ENCODE measurements at regions not wholly inside any gene's neighbourhood (a gene's known extent, or its start where the extent isn't known, plus 50 kb on each side); places are given as distances from the start of the nearest gene placed in this dataset.
"Not testable (repeated sequence)": the region's sequence is repeated elsewhere in the genome, so short reads cannot be mapped to it uniquely, and the experiment has no call there.

DNA sequence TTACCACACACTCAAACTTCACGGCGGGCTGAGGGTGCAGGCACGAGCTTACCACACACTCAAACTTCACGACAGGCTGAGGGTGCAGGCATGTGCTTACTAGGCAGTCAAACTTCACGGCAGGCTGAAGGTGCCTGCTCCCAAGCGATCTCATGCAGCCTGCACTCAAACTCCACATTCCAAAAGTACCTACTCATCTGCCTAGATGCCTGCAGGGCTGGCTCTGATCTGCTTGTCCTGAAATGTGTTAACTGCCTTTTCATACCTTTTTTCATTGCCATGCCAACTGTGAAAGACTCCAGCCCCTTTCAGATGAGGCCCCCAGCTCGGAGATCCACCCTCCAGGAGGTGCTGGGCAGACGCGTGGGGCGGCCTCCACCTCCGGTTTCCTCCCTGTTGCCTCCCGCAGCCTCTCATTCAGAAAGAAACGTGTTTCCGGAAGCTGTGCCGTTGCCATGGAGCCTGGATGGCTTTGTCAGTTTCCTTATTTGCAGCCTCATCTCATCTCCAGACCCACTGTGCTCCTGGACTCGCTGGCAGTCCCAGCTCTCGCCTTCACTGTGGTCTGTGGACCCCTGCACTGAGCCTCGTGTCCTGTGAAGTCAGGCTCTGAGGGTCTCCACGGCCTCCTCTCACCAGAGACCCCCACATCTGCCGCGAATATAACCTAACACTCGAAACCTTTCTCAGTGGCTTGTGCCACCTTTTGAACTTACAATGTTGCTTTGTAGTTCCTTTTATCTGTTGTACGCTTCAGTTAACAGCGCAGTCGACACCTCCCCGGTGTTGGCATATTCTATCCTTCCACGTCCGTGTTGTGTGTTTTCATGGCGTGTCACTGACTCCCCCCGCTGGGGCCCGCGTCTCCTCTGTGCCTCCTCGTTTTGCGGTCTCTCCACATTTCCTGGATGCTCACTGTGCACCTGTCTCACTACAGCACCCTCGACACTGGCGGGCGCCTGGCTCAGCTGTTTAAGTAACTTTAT, 106.1 kb upstream of the ALKAL2 start:
- DNase-seq = peak; percentile 92 to 96

DNA sequence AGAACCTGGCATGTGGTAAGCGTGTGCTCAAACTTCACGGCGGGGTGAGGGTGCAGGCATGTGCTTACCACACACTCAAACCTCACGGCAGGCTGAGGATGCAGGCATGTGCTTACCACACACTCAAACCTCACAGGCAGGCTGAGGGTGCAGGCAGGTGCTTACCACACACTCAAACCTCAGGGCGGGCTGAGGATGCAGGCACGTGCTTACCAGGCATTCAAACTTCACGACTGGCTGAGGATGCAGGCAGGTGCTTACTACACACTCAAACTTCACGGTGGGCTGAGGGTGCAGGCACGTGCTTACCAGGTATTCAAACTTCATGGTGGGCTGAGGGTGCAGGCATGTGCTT, 105.0 kb upstream of the ALKAL2 start:
- no peak for DNase-seq

DNA sequence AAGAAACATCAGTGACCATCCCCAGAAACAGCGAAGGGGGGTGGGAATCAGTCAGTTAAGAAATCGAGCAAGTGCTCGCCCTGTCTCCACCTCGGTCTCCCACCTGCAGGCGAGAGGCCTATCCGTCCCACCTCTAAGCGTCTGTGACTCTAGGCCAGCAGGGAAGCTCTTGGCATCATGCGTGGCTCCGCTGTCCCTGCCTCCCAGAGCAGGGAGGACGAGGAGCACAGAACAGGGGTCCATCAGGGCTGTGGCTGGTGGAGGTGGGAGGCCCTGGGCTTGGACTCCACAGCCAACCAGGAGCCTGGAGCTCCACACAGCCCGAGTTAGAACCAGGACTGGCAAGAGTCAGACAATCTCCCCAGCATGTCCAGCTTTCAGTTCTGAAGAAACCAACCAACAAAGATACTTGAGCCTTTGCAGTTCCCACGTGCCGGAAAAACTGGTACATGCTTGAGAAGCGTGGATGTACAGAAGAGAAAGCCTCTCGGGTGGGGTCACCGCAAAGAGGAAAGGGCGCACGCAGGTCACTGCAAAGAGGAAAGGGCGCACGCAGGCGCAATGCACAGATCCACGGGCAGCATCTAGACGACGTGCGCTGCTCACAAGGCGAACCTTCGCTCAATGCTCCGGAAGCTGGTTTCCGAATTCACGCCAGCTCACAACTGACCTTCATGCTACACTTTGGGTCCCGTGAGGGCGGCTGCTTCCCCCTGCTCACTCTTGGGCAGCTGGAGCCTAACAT, 104.5 kb upstream of the ALKAL2 start:
- DNase-seq = no peak

DNA sequence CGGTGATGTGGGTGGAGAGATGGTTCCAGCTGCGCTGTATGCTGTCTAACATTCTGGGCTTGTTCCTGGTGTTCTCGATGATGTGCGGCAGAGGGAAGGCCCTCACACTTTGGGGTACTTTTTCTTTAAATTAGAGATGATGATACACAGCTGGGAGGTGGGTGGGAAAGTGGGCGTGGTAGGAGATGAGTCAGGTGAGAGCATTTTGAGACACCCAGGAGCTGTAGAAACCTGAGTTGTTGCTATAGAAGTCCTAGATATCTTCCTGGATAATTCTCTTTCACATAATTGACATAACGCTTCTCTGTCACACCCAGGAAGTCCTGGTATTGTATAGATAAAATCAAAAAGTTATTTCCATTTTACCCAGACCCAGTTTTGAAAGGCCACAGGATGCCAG, 103.8 kb upstream of the ALKAL2 start:
- DNase-seq = no peak

DNA sequence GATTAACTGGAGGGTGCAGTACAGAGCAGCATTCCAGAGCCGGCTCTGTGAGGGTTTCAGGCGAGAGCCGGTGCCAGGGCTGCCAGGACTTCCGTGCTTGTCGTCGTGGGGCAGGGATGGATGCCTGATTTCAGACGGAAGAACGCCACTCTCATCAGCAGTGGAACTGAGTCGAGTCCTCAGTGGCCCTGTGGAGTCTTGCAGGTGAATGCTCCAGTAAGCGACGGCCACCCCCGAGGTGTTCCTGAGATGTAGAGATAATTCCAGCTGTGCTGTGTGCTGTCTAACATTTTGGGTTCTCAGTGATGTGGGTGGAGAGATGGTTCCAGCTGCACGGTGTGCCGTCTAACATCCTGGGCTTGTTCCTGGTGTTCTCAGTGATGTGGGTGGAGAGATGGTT, 103.1 kb upstream of the ALKAL2 start:
- no peak for DNase-seq

DNA sequence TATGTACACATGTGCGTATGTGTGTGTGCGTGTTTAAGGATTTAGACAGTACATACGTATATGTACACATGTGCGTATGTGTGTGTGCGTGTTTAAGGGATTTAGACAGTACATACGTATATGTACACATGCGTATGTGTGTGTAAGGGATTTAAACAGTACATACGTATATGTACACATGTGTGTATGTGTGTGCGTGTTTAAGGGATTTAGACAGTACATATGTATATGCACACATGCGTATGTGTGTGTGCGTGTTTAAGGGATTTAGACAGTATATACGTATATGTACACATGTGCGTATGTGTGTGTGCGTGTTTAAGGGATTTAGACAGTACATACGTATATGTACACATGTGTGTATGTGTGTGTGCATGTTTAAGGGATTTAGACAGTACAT, 102.1 kb upstream of the ALKAL2 start:
- DNase-seq = not testable (repeated sequence)

DNA sequence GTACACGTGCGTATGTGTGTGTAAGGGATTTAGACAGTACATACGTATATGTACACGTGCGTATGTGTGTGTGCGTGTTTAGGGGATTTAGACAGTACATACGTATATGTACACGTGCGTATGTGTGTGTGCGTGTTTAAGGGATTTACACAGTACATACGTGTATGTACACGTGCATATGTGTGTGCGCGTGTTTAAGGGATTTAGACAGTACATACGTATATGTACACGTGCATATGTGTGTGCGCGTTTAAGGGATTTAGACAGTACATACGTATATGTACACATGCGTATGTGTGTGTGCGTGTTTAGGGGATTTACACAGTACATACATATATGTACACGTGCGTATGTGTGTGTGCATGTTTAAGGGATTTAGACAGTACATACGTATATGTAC, 100.9 kb upstream of the ALKAL2 start:
- DNase-seq = not testable (repeated sequence)

DNA sequence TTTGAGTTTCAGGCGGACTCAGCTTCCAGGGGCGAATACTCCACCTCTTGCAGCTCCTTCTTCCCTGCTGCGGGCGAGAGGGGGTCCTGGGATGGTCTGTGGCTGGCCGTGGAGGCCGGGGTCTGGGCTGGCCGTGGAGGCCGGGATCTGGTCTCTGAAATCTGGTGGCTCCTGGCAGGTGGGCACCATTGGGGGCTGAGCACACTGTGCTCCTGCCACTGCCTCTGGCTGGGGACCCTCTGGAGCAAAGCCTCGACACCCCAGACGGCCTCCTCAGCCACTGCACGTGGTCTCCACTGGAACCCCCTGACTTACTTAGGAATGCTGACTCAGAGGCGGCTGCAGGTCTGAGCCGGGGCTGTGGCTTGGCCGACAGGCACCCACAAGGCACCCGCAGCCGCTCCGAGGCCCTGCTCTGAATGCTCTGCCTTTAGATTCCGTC, 100.1 kb upstream of the ALKAL2 start:
- no peak for DNase-seq

DNA sequence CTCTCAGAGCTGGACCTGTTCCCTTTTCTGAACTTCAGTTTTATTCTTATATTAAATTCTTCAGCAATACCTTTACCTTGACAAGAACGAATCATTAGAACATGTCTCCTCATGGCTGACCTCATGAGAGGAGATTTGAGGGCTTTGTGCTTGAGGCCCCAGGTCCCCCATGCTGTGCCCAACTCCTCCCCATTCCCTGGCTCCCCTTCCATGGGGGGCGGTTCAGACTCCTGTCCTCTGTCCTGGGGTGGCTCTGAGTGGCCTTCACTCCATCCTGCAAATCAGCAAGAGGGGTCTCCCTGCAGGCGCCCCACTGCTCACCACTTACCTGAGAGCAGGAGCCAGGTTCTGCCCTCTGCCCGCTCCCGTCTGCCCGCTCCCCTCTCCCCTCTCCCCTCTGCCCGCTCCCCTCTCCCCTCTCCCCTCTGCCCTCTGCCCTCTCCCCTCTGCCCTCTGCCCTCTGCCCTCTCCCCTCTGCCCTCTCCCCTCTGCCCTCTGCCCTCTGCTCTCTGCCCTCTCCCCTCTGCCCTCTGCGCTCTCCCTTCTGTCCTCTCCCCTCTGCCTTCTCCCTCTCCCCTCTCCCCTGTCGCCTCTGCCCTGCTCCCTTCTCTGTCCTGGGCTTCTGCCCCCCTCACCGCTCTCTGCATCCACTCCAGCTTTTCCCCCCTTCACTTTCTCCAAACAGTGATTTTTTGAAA, 98.7 kb upstream of the ALKAL2 start:
- DNase-seq = no peak

DNA sequence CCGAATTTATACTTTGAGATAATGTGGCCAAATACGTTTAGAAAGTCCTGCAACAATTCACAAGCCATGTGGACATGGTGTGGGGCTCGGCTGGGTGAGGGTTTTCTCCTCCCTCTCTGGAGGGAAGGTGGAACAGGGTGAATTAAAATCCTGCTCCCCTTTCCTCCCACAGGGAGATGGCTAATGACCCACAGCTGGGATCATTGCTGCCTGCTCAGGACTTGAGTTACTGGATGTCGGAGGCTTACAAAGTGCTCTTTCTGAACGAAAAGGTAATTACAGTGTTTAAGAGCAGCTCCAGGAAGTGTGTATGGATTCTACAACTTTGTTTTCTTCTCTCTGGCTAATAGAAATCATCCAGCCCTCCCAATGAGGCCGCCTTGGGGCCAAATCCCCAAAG, 97.9 kb upstream of the ALKAL2 start:
- DNase-seq = no peak

DNA sequence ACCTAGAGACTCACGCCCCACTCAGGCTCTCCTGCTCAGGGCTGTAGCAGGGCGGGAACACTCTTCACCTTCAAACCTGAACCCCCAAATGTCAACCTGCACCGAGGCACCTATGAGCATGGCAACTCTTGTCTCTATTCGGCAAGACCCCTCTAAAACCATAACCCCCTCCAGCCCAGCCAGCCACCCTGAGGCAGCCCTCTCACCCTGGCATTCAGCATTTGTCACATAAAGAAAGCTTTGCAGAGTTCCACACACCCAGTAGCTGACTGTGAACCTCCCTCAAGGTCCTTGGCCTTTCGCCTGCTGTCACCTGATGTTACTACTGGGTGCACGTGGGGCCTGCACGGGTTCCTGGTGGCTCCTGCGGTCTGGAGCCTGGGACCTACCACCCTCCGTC, 97.2 kb upstream of the ALKAL2 start:
- no peak for DNase-seq

DNA sequence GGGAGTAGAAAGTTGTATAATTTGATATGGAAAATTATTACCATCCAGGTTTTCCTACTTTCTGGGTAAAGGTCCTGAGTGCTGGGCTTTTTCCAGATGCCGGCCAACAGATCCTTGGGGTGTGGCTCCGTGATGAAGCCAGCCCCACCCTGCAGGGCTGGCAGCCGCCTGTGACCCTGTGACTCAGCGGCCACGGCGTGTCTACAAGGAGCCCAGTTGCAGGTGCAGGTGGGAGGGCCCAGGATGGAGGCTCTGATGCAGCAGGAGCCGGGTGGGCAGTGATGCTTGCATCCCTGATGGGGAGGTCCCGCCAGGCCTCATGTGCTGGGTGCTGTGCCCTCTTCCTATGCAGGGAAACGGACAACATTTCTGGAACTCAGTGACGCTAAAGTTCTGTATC, 96.0 kb upstream of the ALKAL2 start:
- DNase-seq = no peak

DNA sequence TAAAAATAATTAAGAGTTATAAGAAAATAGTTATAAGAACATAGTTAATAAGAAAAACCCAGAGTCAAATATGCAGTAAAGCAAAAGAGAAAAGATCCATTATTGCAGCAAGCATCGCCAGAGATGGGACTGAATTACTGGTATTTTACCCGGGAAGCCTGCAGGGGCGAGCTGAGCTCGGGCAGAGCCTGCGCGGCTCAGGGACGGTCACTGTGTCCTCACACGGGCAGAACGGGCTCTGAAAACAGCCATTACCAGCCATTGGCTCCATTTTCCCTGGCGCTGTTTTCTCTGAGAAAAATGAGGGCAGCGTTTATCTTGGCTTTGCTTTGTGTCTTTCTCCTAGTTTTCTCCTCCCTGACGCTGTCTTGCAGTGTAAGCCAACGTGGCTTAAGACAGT, 95.3 kb upstream of the ALKAL2 start:
- DNase-seq = no peak

DNA sequence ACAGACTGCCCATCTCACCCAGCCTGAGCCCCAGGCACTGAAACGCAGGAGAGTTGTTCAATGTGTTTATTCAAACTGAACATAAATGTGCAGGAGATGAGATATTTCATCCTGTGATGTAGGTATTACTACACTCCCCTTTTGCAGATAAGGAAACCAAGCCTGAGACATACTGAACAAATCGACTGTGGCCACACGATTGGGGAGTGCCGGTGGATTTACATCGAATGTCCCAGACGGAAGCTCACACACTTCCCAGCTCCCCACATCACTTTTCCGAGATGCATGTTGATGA, 94.8 kb upstream of the ALKAL2 start:
- no peak for DNase-seq

DNA sequence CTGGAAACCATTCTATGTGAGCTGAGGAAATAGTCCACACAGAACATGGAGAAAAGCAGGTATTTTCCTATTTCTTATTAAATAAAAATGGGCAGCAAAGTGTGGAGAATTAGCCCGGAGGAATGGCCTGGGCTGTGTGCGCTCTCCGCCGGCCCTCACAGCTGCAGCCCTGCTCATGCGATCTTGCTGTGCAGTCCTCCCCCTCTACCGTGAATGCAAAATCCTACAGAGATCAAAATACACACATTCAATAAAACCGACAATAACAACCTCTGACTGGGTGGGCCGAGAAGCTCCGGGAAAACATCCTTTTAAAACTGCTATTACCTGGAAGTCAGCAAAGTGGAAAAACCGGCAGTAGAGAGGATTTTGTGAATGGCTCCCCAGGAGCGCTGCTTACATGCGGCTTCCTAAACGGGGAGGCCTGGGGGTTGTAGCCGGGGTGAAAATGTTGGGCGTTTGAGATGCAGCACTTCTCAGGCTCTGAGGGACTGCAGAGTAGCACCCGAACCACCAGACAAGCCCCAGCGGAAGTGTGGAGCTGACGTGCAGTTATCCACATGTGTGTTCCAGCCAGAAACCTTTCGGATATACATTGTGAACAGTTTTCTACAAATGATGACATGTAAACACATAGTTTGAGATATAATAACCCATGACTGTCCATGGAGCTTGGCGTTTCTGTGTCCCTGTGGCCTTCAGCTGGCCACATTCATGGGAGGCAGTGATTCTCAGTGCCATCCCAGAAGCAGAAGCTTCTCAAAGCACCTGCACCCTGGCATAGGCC, 94.2 kb upstream of the ALKAL2 start:
- DNase-seq = no peak

DNA sequence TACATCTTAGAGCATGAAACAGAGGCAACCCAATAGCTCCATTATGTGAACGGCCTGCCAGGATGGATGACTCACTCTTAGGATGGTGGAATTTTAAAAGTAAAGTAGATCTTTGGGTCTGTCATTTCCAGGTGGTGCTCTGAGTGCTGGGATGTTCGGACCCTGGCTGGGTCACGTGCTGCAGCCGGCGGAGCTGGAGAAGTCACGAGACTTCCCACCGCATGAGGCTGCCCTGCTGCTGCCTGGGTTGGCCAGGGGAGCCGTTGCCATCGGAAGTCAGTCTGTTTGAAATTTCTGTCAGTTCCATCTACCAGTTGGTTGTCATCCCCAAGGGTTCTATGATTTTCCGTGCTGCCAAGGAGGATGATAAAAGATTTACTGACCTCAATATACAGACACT, 93.3 kb upstream of the ALKAL2 start:
- no peak for DNase-seq

DNA sequence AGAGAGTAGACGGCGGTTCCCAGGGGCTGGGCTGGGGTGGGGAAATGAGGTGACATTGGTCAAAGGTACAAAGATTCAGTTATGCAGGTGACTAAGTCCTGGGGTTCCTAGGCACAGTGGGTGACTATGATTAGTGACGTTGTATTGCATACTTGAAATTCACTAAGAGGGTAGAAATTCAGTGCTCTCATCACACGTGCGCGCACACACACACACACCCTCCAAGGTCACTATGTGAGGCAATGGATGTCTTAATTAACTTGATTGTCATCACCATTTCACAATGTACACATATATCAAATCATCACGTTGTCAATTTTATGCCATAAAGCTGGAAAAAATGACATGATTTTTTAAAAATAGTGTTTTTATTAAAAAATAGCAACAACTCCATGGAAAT, 92.9 kb upstream of the ALKAL2 start:
- no peak for DNase-seq

DNA sequence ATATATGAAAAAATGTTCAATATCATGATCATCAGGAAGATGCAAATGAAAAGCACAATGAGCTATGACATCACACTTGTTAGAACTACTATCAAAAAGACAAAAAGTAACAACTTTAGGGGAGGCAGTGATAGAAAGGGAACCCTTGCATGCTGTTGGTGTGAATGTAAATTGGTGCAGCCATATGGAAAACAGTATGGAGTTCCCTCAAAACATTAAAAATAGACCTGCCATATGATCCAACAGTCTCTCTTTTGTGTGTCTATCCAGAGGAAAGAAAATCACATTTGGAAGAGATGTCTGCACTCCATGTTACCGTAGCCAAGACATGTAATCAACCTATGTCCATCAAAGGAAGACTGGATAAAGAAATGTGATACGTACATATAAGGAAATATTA, 92.3 kb upstream of the ALKAL2 start:
- DNase-seq = no peak

DNA sequence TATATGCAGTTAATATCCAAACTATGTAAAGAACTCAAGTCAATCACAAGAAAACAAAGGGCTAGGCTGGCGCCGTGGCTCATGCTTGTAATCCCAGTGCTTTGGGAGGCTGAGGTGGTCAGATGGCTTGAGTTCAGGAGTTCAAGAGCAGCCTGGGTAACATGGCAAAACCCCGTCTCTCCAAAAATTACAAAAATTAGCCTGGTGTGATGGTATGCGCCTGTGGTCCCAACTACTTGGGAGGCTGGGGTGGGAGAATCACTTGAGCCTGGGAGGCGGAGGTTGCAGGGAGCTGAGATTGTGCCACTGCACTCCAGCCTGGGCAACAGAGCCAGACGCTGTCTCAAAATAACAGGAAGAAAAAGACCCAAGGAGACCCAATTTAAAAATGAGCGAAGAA, 91.9 kb upstream of the ALKAL2 start:
- DNase-seq = no peak

DNA sequence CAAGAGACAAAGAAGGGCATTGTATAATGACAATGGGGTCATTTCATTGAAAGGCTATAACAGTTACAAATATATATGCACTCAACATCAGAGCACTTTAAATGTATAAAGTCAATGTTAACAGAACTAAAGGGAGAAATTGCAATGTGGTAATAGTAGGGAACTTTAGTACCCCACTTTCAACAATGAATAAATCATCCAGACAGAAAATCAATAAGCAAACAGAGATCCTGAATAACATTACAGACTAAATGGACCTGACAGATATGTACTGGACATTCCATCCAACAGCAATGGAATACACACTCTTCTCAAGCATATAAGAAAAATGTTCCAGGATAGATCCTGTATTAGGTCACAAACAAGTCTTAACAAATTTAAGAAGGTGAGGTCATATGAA, 90.5 kb upstream of the ALKAL2 start:
- DNase-seq = no peak

DNA sequence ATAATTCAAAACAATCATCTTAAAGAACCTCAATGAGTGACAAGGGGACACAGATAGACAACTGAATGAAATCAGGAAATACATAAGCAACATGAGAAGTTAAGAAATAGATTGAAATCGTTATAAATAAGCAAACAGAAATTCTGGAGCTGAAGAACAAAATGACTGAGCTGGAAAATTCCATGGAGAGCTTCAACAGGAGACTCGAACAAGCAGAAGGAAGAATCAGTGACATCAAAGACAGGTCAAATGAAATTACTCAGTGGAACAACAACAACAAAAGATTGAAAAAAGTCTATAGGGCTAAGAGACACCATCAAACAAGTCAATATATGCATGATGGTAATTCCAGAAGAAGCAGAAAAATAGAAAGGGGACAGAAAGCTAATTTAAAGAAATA, 89.5 kb upstream of the ALKAL2 start:
- DNase-seq = no peak

DNA sequence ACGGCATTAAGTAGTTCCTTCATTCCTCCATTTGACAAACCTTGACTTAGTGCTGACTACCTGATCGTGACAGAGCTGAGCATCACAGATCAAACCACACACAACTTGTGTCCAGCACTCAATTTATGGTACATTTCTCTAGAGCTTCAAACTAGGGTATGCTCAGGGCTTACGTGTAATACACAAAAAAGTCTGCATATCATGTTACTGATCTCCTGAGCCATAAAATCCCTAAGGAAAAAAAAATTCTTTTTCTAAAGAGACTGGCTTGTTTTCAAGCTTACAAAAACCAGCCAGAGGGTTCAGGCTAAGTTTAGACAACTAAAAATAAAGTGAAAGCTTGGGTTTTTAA, 88.0 kb upstream of the ALKAL2 start:
- DNase-seq = no peak

DNA sequence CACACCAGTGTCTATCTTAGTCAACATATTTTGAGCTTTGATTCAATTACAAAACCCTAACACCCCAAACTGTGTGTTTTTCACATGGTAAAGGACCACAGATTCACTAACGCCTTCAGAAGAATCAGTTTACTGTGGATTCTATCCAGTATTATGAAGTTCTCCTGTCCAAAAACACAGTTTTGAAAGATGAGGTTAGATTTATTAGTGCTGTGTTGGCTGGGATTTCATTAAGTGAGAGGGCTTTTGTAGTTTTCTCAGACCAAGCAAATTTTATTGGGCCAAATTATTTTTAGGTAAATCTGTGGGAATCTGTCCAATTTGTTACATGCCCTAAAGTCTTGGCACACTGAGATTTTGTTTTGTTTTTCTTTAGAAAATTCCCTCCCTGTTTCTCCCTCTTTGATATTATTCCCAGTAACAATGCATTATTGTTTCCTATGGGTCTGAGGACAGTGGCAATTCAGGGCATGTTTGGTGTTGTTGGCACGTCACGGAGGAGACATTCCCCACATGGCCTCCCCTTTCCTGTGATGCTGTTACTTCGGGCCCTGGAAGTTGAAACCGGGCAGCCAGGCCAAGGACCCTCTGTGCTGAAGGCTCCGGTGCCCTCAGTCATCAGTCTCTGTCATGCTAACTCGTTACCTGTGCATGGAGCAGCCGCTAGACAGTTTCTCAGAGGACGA, 87.5 kb upstream of the ALKAL2 start:
- no peak for DNase-seq

All from Kasumi-1 (cell line).